H1 (cell line): ENCODE measurements at regions not wholly inside any gene's neighbourhood (a gene's known extent, or its start where the extent isn't known, plus 50 kb on each side); places are given as distances from the start of the nearest gene placed in this dataset.

ENCODE experiments used
- CTCF ChIA-PET: fragments of 300-600 bp; sonication (Branson Sonifier 250); formaldehyde crosslinking; loops from one replicate; lab custom pipeline; 2021; ENCODE audit not compliant: partially characterized antibody; lab: Charles Lee
- POLR2A ChIA-PET: fragments of 300-600 bp; sonication (Branson Sonifier 250); formaldehyde crosslinking; loops from one replicate; lab custom pipeline; 2021; ENCODE audit warnings: inconsistent platforms; ENCODE audit not compliant: partially characterized antibody; lab: Charles Lee
- DNase-seq, 2 experiments: peaks; one replicate each; pipeline versions ENCODE4 v3.0.0 to v3.0.0-alpha.2; 2010 to 2022; ENCODE audit warnings: low spot score in 2 of 2, low read depth in 1 of 2, mixed read lengths in 1 of 2
- FAIRE-seq: peaks from 2 replicates; lab custom pipeline; 2011; peaks lifted over from hg19 to GRCh38; lab: Jason Lieb, UNC
- H2AFZ ChIP-seq: 2 replicates; pipeline ENCODE4 v1.8.1; 2012; ENCODE audit warnings: low read length, inconsistent platforms
- H2AK5ac ChIP-seq: 2 replicates; pipeline ENCODE4 v1.6.1; 2013; ENCODE audit warnings: low read depth, low read length
- H2BK120ac ChIP-seq: replicated peaks from 2 replicates; pipeline ENCODE3; 2013; ENCODE audit warnings: low read depth, low read length, inconsistent platforms
- H2BK12ac ChIP-seq: 2 replicates; pipeline ENCODE4 v1.6.1; 2013; ENCODE audit warnings: low read depth, low read length
- H2BK15ac ChIP-seq: 2 replicates; pipeline ENCODE4 v1.6.1; 2013; ENCODE audit warnings: low read length
- H2BK20ac ChIP-seq: 2 replicates; pipeline ENCODE4 v1.6.1; 2013; ENCODE audit warnings: low read length
- H2BK5ac ChIP-seq: 2 replicates; pipeline ENCODE4 v1.6.1; 2013; ENCODE audit warnings: low read depth, low read length
- H3K14ac ChIP-seq: 2 replicates; pipeline ENCODE4 v1.6.1; 2013; ENCODE audit warnings: inconsistent platforms; ENCODE audit not compliant: insufficient read length
- H3K18ac ChIP-seq: 2 replicates; pipeline ENCODE4 v1.6.1; 2013; ENCODE audit warnings: low read length; ENCODE audit errors: extremely low read depth
- H3K23ac ChIP-seq: 2 replicates; pipeline ENCODE4 v1.6.1; 2013; ENCODE audit warnings: inconsistent platforms; ENCODE audit not compliant: insufficient read length
- H3K23me2 ChIP-seq: 2 replicates; pipeline ENCODE4 v1.6.1; 2013; ENCODE audit warnings: low read depth, low read length
- H3K27ac ChIP-seq: 2 replicates; pipeline ENCODE4 v1.6.1; 2011; ENCODE audit warnings: low read depth, low read length, inconsistent platforms
- H3K27me3 ChIP-seq, 4 experiments: replicated peaks in 1 of 4; 1 replicate in 1 of 4; 2 replicates in 3 of 4; pipeline versions ENCODE4 v1.6.1 to v1.8.1; 2011 to 2013; ENCODE audit warnings: low read length in 3 of 4, mild to moderate bottlenecking in 3 of 4, inconsistent platforms in 2 of 4, mixed read lengths in 2 of 4, moderate library complexity in 1 of 4; ENCODE audit not compliant: control insufficient read depth in 3 of 4, insufficient read depth in 3 of 4; ENCODE audit errors: extremely low read depth in 1 of 4
- H3K36me3 ChIP-seq, 4 experiments: 2 replicates each; pipeline versions ENCODE4 v1.6.1 to v1.8.1; 2011 to 2013; ENCODE audit warnings: mild to moderate bottlenecking in 4 of 4, low read length in 3 of 4, moderate library complexity in 2 of 4, control low read depth in 1 of 4, inconsistent platforms in 1 of 4; ENCODE audit not compliant: insufficient read depth in 4 of 4, control insufficient read depth in 2 of 4
- H3K4ac ChIP-seq: replicated peaks from 2 replicates; pipeline ENCODE3; 2013; ENCODE audit warnings: low read length, low read depth, mixed read lengths, inconsistent platforms; ENCODE audit not compliant: insufficient read length
- H3K4me1 ChIP-seq, 4 experiments: replicated peaks in 1 of 4; 1 replicate in 1 of 4; 2 replicates in 3 of 4; pipeline versions ENCODE4 v1.6.1 to v1.8.1; 2011 to 2013; ENCODE audit warnings: low read length in 3 of 4, inconsistent platforms in 2 of 4, mixed read lengths in 1 of 4; ENCODE audit not compliant: insufficient read depth in 4 of 4, control insufficient read depth in 3 of 4
- H3K4me2 ChIP-seq, 2 experiments: 2 replicates each; pipeline versions ENCODE4 v1.6.1 to v1.8.1; 2011 to 2013; ENCODE audit warnings: low read depth in 2 of 2, low read length in 2 of 2, control low read depth in 1 of 2, inconsistent platforms in 1 of 2, mild to moderate bottlenecking in 1 of 2; ENCODE audit not compliant: insufficient read depth in 1 of 2
- H3K4me3 ChIP-seq, 4 experiments: fragments of 200-600, 300-600 bp in 1 of 4; sonication (generic), shearing (Covaris generic), sonication (Bioruptor Twin) in 1 of 4; 2 replicates each; pipeline versions ENCODE4 v1.5.1 to v1.8.1; 2011 to 2016; ENCODE audit warnings: low read length in 4 of 4, low read depth in 3 of 4, control low read depth in 2 of 4, inconsistent platforms in 2 of 4, mild to moderate bottlenecking in 2 of 4, mixed read lengths in 1 of 4, moderate library complexity in 1 of 4; ENCODE audit not compliant: insufficient read depth in 2 of 4; ENCODE audit errors: extremely low read depth in 1 of 4
- H3K56ac ChIP-seq: replicated peaks from 2 replicates; pipeline ENCODE3; 2013; ENCODE audit warnings: low read depth, mild to moderate bottlenecking, mixed read lengths, low read length, inconsistent platforms; ENCODE audit not compliant: insufficient read length
- H3K79me1 ChIP-seq: 2 replicates; pipeline ENCODE4 v1.6.1; 2013; ENCODE audit warnings: low read depth, low read length, control low read depth
- H3K79me2 ChIP-seq, 2 experiments: 2 replicates each; pipeline versions ENCODE4 v1.6.1 to v1.8.1; 2012 to 2013; ENCODE audit warnings: low read length in 2 of 2, mild to moderate bottlenecking in 2 of 2, inconsistent platforms in 1 of 2; ENCODE audit not compliant: insufficient read depth in 2 of 2, control insufficient read depth in 1 of 2
- H3K9ac ChIP-seq, 4 experiments: replicated peaks in 1 of 4; 1 replicate in 1 of 4; 2 replicates in 3 of 4; pipeline versions ENCODE4 v1.6.1 to v1.8.1; 2011 to 2013; ENCODE audit warnings: low read depth in 3 of 4, low read length in 3 of 4, control low read depth in 2 of 4, mild to moderate bottlenecking in 2 of 4, moderate library complexity in 2 of 4, inconsistent platforms in 1 of 4; ENCODE audit errors: extremely low read depth in 1 of 4
- H3K9me3 ChIP-seq, 2 experiments: 2 replicates each; pipeline versions ENCODE4 v1.6.1 to v1.8.1; 2012 to 2013; ENCODE audit warnings: mild to moderate bottlenecking in 2 of 2, moderate library complexity in 2 of 2, control low read depth in 1 of 2, inconsistent platforms in 1 of 2, low read depth in 1 of 2, low read length in 1 of 2, mixed read lengths in 1 of 2; ENCODE audit not compliant: insufficient read depth in 2 of 2
- H4K20me1 ChIP-seq, 2 experiments: replicated peaks in 1 of 2; 2 replicates each; pipeline versions ENCODE3 to v1.8.1; 2011 to 2013; ENCODE audit warnings: inconsistent platforms in 2 of 2, low read length in 2 of 2, mild to moderate bottlenecking in 1 of 2; ENCODE audit not compliant: insufficient read depth in 2 of 2, control insufficient read depth in 1 of 2
- H4K5ac ChIP-seq: 2 replicates; pipeline ENCODE4 v1.6.1; 2013; ENCODE audit warnings: low read length, low read depth, mixed read lengths, inconsistent platforms; ENCODE audit not compliant: insufficient read length
- H4K8ac ChIP-seq: 2 replicates; pipeline ENCODE4 v1.8.0; 2013; ENCODE audit warnings: mild to moderate bottlenecking, moderate library complexity, low read length, inconsistent platforms; ENCODE audit not compliant: insufficient read depth; ENCODE audit errors: extremely low read depth
- H4K91ac ChIP-seq: replicated peaks from 2 replicates; pipeline ENCODE3; 2013; ENCODE audit warnings: low read length, mixed read lengths, inconsistent platforms; ENCODE audit not compliant: insufficient read length
- BACH1 ChIP-seq: IDR thresholded peaks from 2 replicates; pipeline ENCODE4 v1.6.1; 2012; ENCODE audit warnings: low read length, improper control_type of control experiment
- BCL11A ChIP-seq, 2 experiments: IDR thresholded peaks; one replicate each; pipeline ENCODE4 v1.6.1; 2011; ENCODE audit warnings: low read depth in 2 of 2, low read length in 2 of 2, mild to moderate bottlenecking in 2 of 2
- HDAC6 ChIP-seq: IDR thresholded peaks from one replicate; pipeline ENCODE4 v1.7.1; 2012; ENCODE audit warnings: low read depth, mild to moderate bottlenecking, inconsistent platforms, low read length, moderate library complexity
- KDM5A ChIP-seq: fragments of 200-600 bp; IDR thresholded peaks from 2 replicates; pipeline ENCODE4 v1.7.1; 2012; ENCODE audit warnings: mild to moderate bottlenecking, low read length, inconsistent platforms, mixed read lengths
- RFX5 ChIP-seq: IDR thresholded peaks from 2 replicates; pipeline ENCODE4 v1.6.1; 2011; ENCODE audit warnings: low read depth, low read length, improper control_type of control experiment, borderline replicate concordance
- SP1 ChIP-seq: IDR thresholded peaks from 2 replicates; pipeline ENCODE4 v1.6.1; 2011; ENCODE audit warnings: low read depth, low read length
- SUZ12 ChIP-seq: fragments of 200-600 bp; sonication (generic); IDR thresholded peaks from 2 replicates; pipeline ENCODE4 v1.6.1; 2012; ENCODE audit warnings: mild to moderate bottlenecking, inconsistent platforms, low read length, moderate library complexity, mixed read lengths
- YY1 ChIP-seq: IDR thresholded peaks from 2 replicates; pipeline ENCODE4 v1.6.1; 2011; ENCODE audit warnings: low read depth, mild to moderate bottlenecking, low read length
- WGBS, 2 experiments: shearing (Covaris generic) in 1 of 2; methylation state at CpG; one replicate each; pipeline versions ENCODE4 v1.1.6 to v1.1.7; 2013 to 2015; ENCODE audit warnings: low lambda C conversion rate in 2 of 2, mixed read lengths in 2 of 2, inconsistent platforms in 1 of 2, low coverage in 1 of 2, missing lambda C conversion rate in 1 of 2; ENCODE audit not compliant: insufficient replicate concordance in 2 of 2, insufficient coverage in 1 of 2, insufficient read length in 1 of 2; ENCODE audit errors: extremely low coverage in 1 of 2, missing lambda C conversion rate in 1 of 2; 5-methylcytosine and 5-hydroxymethylcytosine counted together

GRCh38 chr2:106577255-106577651, 90.1 kb downstream of the CD8B2 start:
- H2BK20ac ChIP-seq, result no peak overlapping the region
- no peak overlapping the region for H2AFZ ChIP-seq
- H3K23me2 ChIP-seq, result peaks cover 3% of the 10 kb centered on the region; the same call in 1 of the 2 replicates
- H3K23ac ChIP-seq, result no peak overlapping the region
- H2BK120ac ChIP-seq, result no peak overlapping the region
- peaks cover 0 to 15% (median 3%) of the 10 kb centered on the region in 4 experiments; a peak in 3 of 7 replicates for H3K27me3 ChIP-seq
- 0 out of 2 replicates have a peak overlapping the region, but pooled peaks have one; percentile 55 for H2BK12ac ChIP-seq
- no peak overlapping the region for H4K8ac ChIP-seq
- H3K9me3 ChIP-seq, result no peaks in the 10 kb centered on the region
- H3K18ac ChIP-seq, result no peak overlapping the region
- no peak overlapping the region for H3K4me3 ChIP-seq
- H4K91ac ChIP-seq, result no peak overlapping the region
- H3K14ac ChIP-seq, result no peak overlapping the region
- no peaks in the 10 kb centered on the region for H3K36me3 ChIP-seq
- H3K4me1 ChIP-seq, result peaks cover 2 to 4% (median 3%) of the 10 kb centered on the region in 4 experiments; a peak in 4 of 7 replicates
- H4K5ac ChIP-seq, result no peak overlapping the region
- H3K27ac ChIP-seq, result no peak overlapping the region
- no peak for FAIRE-seq
- H2AK5ac ChIP-seq, result 0 out of 2 replicates have a peak overlapping the region, but pooled peaks have one; percentile 15
- H4K20me1 ChIP-seq, result no peaks in the 10 kb centered on the region
- H2BK15ac ChIP-seq, result no peak overlapping the region
- ChIA-PET POLR2A (no interaction called here), CTCF (interaction anchor here (1.5 to 16.0 kb wide), 4 partner anchors 10 to 19 kb away, joined by 4 to 330 read pairs (median 6); no protein-coding TSS in a partner anchor)
- DNase-seq, result no peak
- TF ChIP-seq BCL11A (IDR thresholded peaks at IDR 0.05; ENCODE audit: low read depth in 2 of 2, low read length in 2 of 2), result no peak
- TF ChIP-seq SP1, result no peak
- no peak for TF ChIP-seq SUZ12
- no peak for TF ChIP-seq RFX5
- no peak for TF ChIP-seq BACH1
- no peak for TF ChIP-seq YY1
- no peak for TF ChIP-seq KDM5A
- TF ChIP-seq HDAC6, result no peak
- no peaks in the 10 kb centered on the region for H3K79me1 ChIP-seq
- H3K79me2 ChIP-seq, result no peaks in the 10 kb centered on the region
- H3K9ac ChIP-seq, result no peak overlapping the region
- H3K4me2 ChIP-seq, result no peak overlapping the region
- no peak overlapping the region for H2BK5ac ChIP-seq
- no peak overlapping the region for H3K4ac ChIP-seq
- H3K56ac ChIP-seq, result no peak overlapping the region
- 92% methylated on average over 5 of the region's 5 CpGs; no CpG with 5 or more reads in 1 of the 2 experiments for WGBS, 2 experiments
